IMR-90 (cell line): ENCODE measurements at regions not wholly inside any gene's neighbourhood (a gene's known extent, or its start where the extent isn't known, plus 50 kb on each side); places are given as distances from the start of the nearest gene placed in this dataset.

ENCODE experiments used
- ATAC-seq: fragments of 200-7000 bp; cut with Tn5 transposase; 2 replicates; pipeline ENCODE4 v1.9.1; 2020; ENCODE audit warnings: low read depth, mild to moderate bottlenecking, moderate library complexity
- BruUV-seq: library from RNA; stranded (reverse); fragments of 400-500 nt; replicated peaks from 2 replicates; lab custom pipeline; 2021; lab: Mats Ljungman, UMichigan
- CTCF ChIA-PET: fragments of 300-600 bp; formaldehyde crosslinking; extraction: SDS; loops from one replicate; lab custom pipeline; 2021; ENCODE audit warnings: antibody characterized with exemption; lab: Yijun Ruan, JAX
- POLR2A ChIA-PET: fragments of 300-600 bp; sonication (Branson Sonifier 250); formaldehyde crosslinking; loops from one replicate; lab custom pipeline; 2022; ENCODE audit warnings: antibody characterized with exemption; ENCODE audit not compliant: unreplicated experiment; lab: Charles Lee
- DNase-seq: peaks from one replicate; pipeline ENCODE4 v3.0.0; 2013
- H2AFZ ChIP-seq: replicated peaks from 2 replicates; pipeline ENCODE3; 2013; ENCODE audit warnings: low read length, mild to moderate bottlenecking; ENCODE audit not compliant: poor library complexity
- H2AK5ac ChIP-seq: 2 replicates; pipeline ENCODE4 v1.6.1; 2013; ENCODE audit warnings: low read depth, low read length, inconsistent platforms
- H2AK9ac ChIP-seq: replicated peaks from 2 replicates; pipeline ENCODE3; 2013; ENCODE audit warnings: mild to moderate bottlenecking, low read depth, low read length, moderate library complexity; ENCODE audit not compliant: poor library complexity
- H2BK120ac ChIP-seq: 2 replicates; pipeline ENCODE4 v1.6.1; 2013; ENCODE audit warnings: low read depth, low read length, inconsistent platforms
- H2BK15ac ChIP-seq: 3 replicates; pipeline ENCODE4 v1.6.1; 2013; ENCODE audit warnings: low read depth, low read length, inconsistent platforms
- H2BK20ac ChIP-seq: 2 replicates; pipeline ENCODE4 v1.6.1; 2013; ENCODE audit warnings: low read depth, mild to moderate bottlenecking, inconsistent platforms, low read length, moderate library complexity
- H2BK5ac ChIP-seq: 2 replicates; pipeline ENCODE4 v1.6.1; 2013; ENCODE audit warnings: mild to moderate bottlenecking, low read depth, low read length, inconsistent platforms; ENCODE audit not compliant: poor library complexity, severe bottlenecking
- H3K14ac ChIP-seq: replicated peaks from 2 replicates; pipeline ENCODE4 v1.6.1; 2013; ENCODE audit warnings: low read depth, low read length, inconsistent platforms
- H3K18ac ChIP-seq: 2 replicates; pipeline ENCODE4 v1.6.1; 2013; ENCODE audit warnings: low read depth, low read length, control low read depth
- H3K23ac ChIP-seq: 2 replicates; pipeline ENCODE4 v1.6.1; 2013; ENCODE audit warnings: low read depth, low read length, inconsistent platforms
- H3K27ac ChIP-seq: 2 replicates; pipeline ENCODE4 v1.5.1; 2013; ENCODE audit warnings: mild to moderate bottlenecking, control low read depth, low read length; ENCODE audit not compliant: insufficient read depth
- H3K27me3 ChIP-seq: 2 replicates; pipeline ENCODE4 v1.6.1; 2013; ENCODE audit warnings: low read length; ENCODE audit not compliant: control insufficient read depth, insufficient read depth
- H3K36me3 ChIP-seq: 2 replicates; pipeline ENCODE4 v1.6.1; 2013; ENCODE audit warnings: low read length, mixed read lengths; ENCODE audit not compliant: control insufficient read depth, insufficient read depth
- H3K4ac ChIP-seq: 2 replicates; pipeline ENCODE4 v1.6.1; 2013; ENCODE audit warnings: low read depth, low read length, inconsistent platforms
- H3K4me1 ChIP-seq: 2 replicates; pipeline ENCODE4 v1.6.1; 2013; ENCODE audit warnings: low read length, mixed read lengths; ENCODE audit not compliant: control insufficient read depth, insufficient read depth
- H3K4me2 ChIP-seq: 2 replicates; pipeline ENCODE4 v1.6.1; 2013; ENCODE audit warnings: low read depth, mild to moderate bottlenecking, control low read depth, low read length, moderate library complexity
- H3K4me3 ChIP-seq: 2 replicates; pipeline ENCODE4 v1.5.1; 2013; ENCODE audit warnings: low read depth, mild to moderate bottlenecking, control low read depth, low read length, moderate library complexity; ENCODE audit not compliant: insufficient read depth
- H3K56ac ChIP-seq: 2 replicates; pipeline ENCODE4 v1.6.1; 2013; ENCODE audit warnings: low read length, inconsistent platforms; ENCODE audit not compliant: insufficient read depth; ENCODE audit errors: extremely low read depth
- H3K79me1 ChIP-seq, 2 experiments: 2 replicates each; pipeline ENCODE4 v1.6.1; 2013; ENCODE audit warnings: low read length in 2 of 2, inconsistent platforms in 1 of 2, low read depth in 1 of 2
- H3K9ac ChIP-seq: 2 replicates; pipeline ENCODE4 v1.6.1; 2013; ENCODE audit warnings: low read depth, low read length, control low read depth
- H3K9me1 ChIP-seq: 2 replicates; pipeline ENCODE4 v1.6.1; 2013; ENCODE audit warnings: low read length, inconsistent platforms; ENCODE audit not compliant: insufficient read depth
- H3K9me3 ChIP-seq: 2 replicates; pipeline ENCODE4 v1.6.1; 2013; ENCODE audit warnings: low read length; ENCODE audit not compliant: control insufficient read depth, insufficient read depth
- H4K20me1 ChIP-seq: 2 replicates; pipeline ENCODE4 v1.6.1; 2013; ENCODE audit warnings: low read length, inconsistent platforms; ENCODE audit not compliant: insufficient read depth
- H4K5ac ChIP-seq: 2 replicates; pipeline ENCODE4 v1.6.1; 2013; ENCODE audit warnings: mild to moderate bottlenecking, low read depth, low read length, control low read depth
- H4K8ac ChIP-seq, 2 experiments: 2 replicates each; pipeline ENCODE4 v1.6.1; 2013; ENCODE audit warnings: low read depth in 2 of 2, low read length in 2 of 2, control low read depth in 1 of 2, inconsistent platforms in 1 of 2
- H4K91ac ChIP-seq: 2 replicates; pipeline ENCODE4 v1.6.1; 2013; ENCODE audit warnings: low read depth, low read length, inconsistent platforms; ENCODE audit not compliant: insufficient read depth
- BHLHE40 ChIP-seq: fragments of 150-350 bp; IDR thresholded peaks from 2 replicates; pipeline ENCODE4 v1.6.1; 2016; ENCODE audit warnings: mild to moderate bottlenecking, low read depth, low read length
- CEBPB ChIP-seq: IDR thresholded peaks from 2 replicates; pipeline ENCODE4 v1.6.1; 2012; ENCODE audit warnings: low read depth, low read length, improper control_type of control experiment
- FOS ChIP-seq: fragments of 150-350 bp; IDR thresholded peaks from 2 replicates; pipeline ENCODE4 v1.6.1; 2016; ENCODE audit warnings: low read depth, low read length
- MAFK ChIP-seq: IDR thresholded peaks from 2 replicates; pipeline ENCODE4 v1.6.1; 2012; ENCODE audit warnings: low read depth, low read length, improper control_type of control experiment
- SMC3 ChIP-seq: fragments of 150-350 bp; IDR thresholded peaks from 2 replicates; pipeline ENCODE4 v1.6.1; 2016; ENCODE audit warnings: low read depth, mild to moderate bottlenecking, antibody characterized with exemption, low read length, moderate library complexity
- WGBS, 2 experiments: methylation state at CpG; one replicate each; pipeline versions ENCODE4 v1.1.5 to v1.1.7; 2013; ENCODE audit warnings: missing lambda C conversion rate in 2 of 2; ENCODE audit not compliant: insufficient read length in 1 of 2; ENCODE audit errors: extremely low coverage in 2 of 2; 5-methylcytosine and 5-hydroxymethylcytosine counted together
- dilution Hi-C: fragments of 300-500 bp; cut with HindIII; formaldehyde crosslinking; loops from one replicate; pipeline ENCODE4 v1.14.3; 2018; ENCODE audit warnings: low sequenced_read_pairs; ENCODE audit not compliant: unreplicated experiment
- in situ Hi-C: fragments of 300-500 bp; cut with MboI; formaldehyde crosslinking; loops from 3 replicates; pipeline ENCODE4 v1.14.3; 2019; ENCODE audit warnings: low sequenced_read_pairs, inconsistent platforms, mixed read lengths
- intact Hi-C: fragments of 100-400 bp; cut with micrococcal nuclease; formaldehyde crosslinking; loops from 2 replicates; pipeline ENCODE4 v1.10.0; 2022

- Histone ChIP-seq H4K5ac (no peak overlapping the region), H4K20me1 (no peaks in the 10 kb centered on the region), H2BK120ac (no peak overlapping the region), H3K79me1 (no peaks in the 10 kb centered on the region), H3K14ac (no peak overlapping the region), H2BK20ac (no peak overlapping the region), H2AK5ac (no peak overlapping the region), H3K4me2 (no peak overlapping the region), H3K9me3 (no peaks in the 10 kb centered on the region), H2AK9ac (no peak overlapping the region), H3K27ac (no peak overlapping the region), H3K4me3 (no peak overlapping the region), H4K91ac (no peak overlapping the region), H4K8ac (no peak overlapping the region), H3K4ac (no peak overlapping the region), H3K18ac (no peak overlapping the region), H2AFZ (no peak overlapping the region), H3K9ac (no peak overlapping the region), H3K36me3 (no peaks in the 10 kb centered on the region), H3K9me1 (no peaks in the 10 kb centered on the region), H3K23ac (no peak overlapping the region), H3K4me1 (no peaks in the 10 kb centered on the region), H3K27me3 (peaks cover 41% of the 10 kb centered on the region), H2BK5ac (no peak overlapping the region), H2BK15ac (no peak overlapping the region), H3K56ac (no peak overlapping the region)
- intact Hi-C loops (no loop called here), in situ Hi-C loops (no loop called here), dilution Hi-C loops (no loop called here)
- CTCF ChIA-PET = no interaction called here
- no TSS peak for BruUV-seq
- POLR2A ChIA-PET = no interaction called here
- DNase-seq (no peak), ATAC-seq (no peak)
- 100% methylated on average over 3 of the region's 6 CpGs; no CpG with 5 or more reads in 1 of the 2 experiments for WGBS, 2 experiments
- TF ChIP-seq MAFK = no peak
- no peak for TF ChIP-seq BHLHE40
- no peak for TF ChIP-seq FOS
- no peak for TF ChIP-seq CEBPB
- TF ChIP-seq SMC3 = no peak
These were observed 91.0 kb downstream of the SETD4 start for GRCh38 chr21:35969281-35969680.
